HEK293 (cell line): ENCODE measurements at regions not wholly inside any gene's neighbourhood (a gene's known extent, or its start where the extent isn't known, plus 50 kb on each side); places are given as distances from the start of the nearest gene placed in this dataset.

Source experiments
- CTCF ChIA-PET: fragments of 350-600 bp; formaldehyde crosslinking; extraction: SDS; loops from one replicate; lab custom pipeline; 2021; ENCODE audit warnings: antibody characterized with exemption; lab: Yijun Ruan, JAX
- POLR2A ChIA-PET: fragments of 300-600 bp; formaldehyde crosslinking; extraction: SDS; loops from one replicate; lab custom pipeline; 2020; ENCODE audit warnings: antibody characterized with exemption, inconsistent platforms; lab: Yijun Ruan, JAX
- H3K27ac ChIP-seq: fragments of 200-500 bp; sonication (Bioruptor generic); 2 replicates; pipeline ENCODE4 v1.5.1; 2014; ENCODE audit warnings: low read depth, low read length, control low read depth, inconsistent platforms; ENCODE audit errors: extremely low read depth
- H3K36me3 ChIP-seq, 2 experiments: fragments of 200-500 bp in 1 of 2; sonication (Bioruptor generic) in 1 of 2; 1 replicate in 1 of 2; 2 replicates in 1 of 2; pipeline ENCODE4 v1.5.1; 2014 to 2017; ENCODE audit warnings: inconsistent platforms in 2 of 2, low read length in 2 of 2; ENCODE audit not compliant: control insufficient read depth in 2 of 2, insufficient read depth in 1 of 2
- H3K4me1 ChIP-seq: fragments of 200-500 bp; sonication (Bioruptor generic); 2 replicates; pipeline ENCODE4 v1.5.1; 2014; ENCODE audit warnings: mild to moderate bottlenecking, low read length, inconsistent platforms; ENCODE audit not compliant: control insufficient read depth, insufficient read depth
- H3K4me3 ChIP-seq: 2 replicates; pipeline ENCODE4 v1.5.1; 2011; ENCODE audit warnings: low read depth, mild to moderate bottlenecking, control low read depth, low read length, moderate library complexity
- H3K9me3 ChIP-seq: fragments of 200-500 bp; sonication (Bioruptor generic); 2 replicates; pipeline ENCODE4 v1.5.1; 2014; ENCODE audit warnings: low read depth, low read length, inconsistent platforms; ENCODE audit not compliant: control insufficient read depth, insufficient read depth
- BCL11B ChIP-seq: fragments of 450-650 bp; formaldehyde crosslinking; IDR thresholded peaks from 2 replicates; pipeline ENCODE4 v1.5.1; 2016; ENCODE audit warnings: low read depth, missing biosample characterization, missing genetic modification characterization
- GLI4 ChIP-seq: fragments of 450-650 bp; formaldehyde crosslinking; IDR thresholded peaks from 2 replicates; pipeline ENCODE4 v1.5.1; 2016; ENCODE audit warnings: missing biosample characterization, missing genetic modification characterization
- MZF1 ChIP-seq: fragments of 450-650 bp; formaldehyde crosslinking; IDR thresholded peaks from 2 replicates; pipeline ENCODE4 v1.5.1; 2017; ENCODE audit warnings: missing biosample characterization, missing genetic modification characterization, borderline replicate concordance
- PRDM1 ChIP-seq: fragments of 450-650 bp; formaldehyde crosslinking; IDR thresholded peaks from 2 replicates; pipeline ENCODE4; 2016; ENCODE audit warnings: missing biosample characterization, missing genetic modification characterization
- REPIN1 ChIP-seq: fragments of 450-650 bp; formaldehyde crosslinking; IDR thresholded peaks from 2 replicates; pipeline ENCODE4 v1.5.1; 2017; ENCODE audit warnings: missing biosample characterization, missing genetic modification characterization, low read depth
- SCRT1 ChIP-seq: fragments of 450-650 bp; formaldehyde crosslinking; IDR thresholded peaks from 2 replicates; pipeline ENCODE4 v1.5.1; 2016; ENCODE audit warnings: missing biosample characterization, missing genetic modification characterization, borderline replicate concordance
- SCRT2 ChIP-seq: fragments of 450-650 bp; formaldehyde crosslinking; IDR thresholded peaks from 2 replicates; pipeline ENCODE4 v1.5.1; 2016; ENCODE audit warnings: missing biosample characterization, missing genetic modification characterization
- YY2 ChIP-seq: fragments of 450-650 bp; formaldehyde crosslinking; IDR thresholded peaks from 2 replicates; pipeline ENCODE4 v1.5.1; 2016; ENCODE audit warnings: missing biosample characterization, missing genetic modification characterization
- ZBTB48 ChIP-seq: fragments of 450-650 bp; formaldehyde crosslinking; IDR thresholded peaks from 2 replicates; pipeline ENCODE4 v1.5.1; 2016; ENCODE audit warnings: missing biosample characterization, missing genetic modification characterization
- ZBTB8A ChIP-seq: fragments of 450-650 bp; formaldehyde crosslinking; IDR thresholded peaks from 2 replicates; pipeline ENCODE4 v1.5.1; 2016; ENCODE audit warnings: missing biosample characterization, missing genetic modification characterization
- ZFHX2 ChIP-seq: fragments of 450-650 bp; formaldehyde crosslinking; conservative IDR thresholded peaks from 2 replicates; pipeline ENCODE4 v1.5.1; 2016; ENCODE audit warnings: missing biosample characterization, missing genetic modification characterization
- ZFP37 ChIP-seq: fragments of 450-650 bp; formaldehyde crosslinking; IDR thresholded peaks from 2 replicates; pipeline ENCODE4 v1.5.1; 2016; ENCODE audit warnings: missing biosample characterization, missing genetic modification characterization
- ZFP41 ChIP-seq: fragments of 450-650 bp; formaldehyde crosslinking; IDR thresholded peaks from 2 replicates; pipeline ENCODE4 v1.5.1; 2016; ENCODE audit warnings: missing biosample characterization, missing genetic modification characterization, borderline replicate concordance
- ZNF157 ChIP-seq: fragments of 450-650 bp; formaldehyde crosslinking; IDR thresholded peaks from 2 replicates; pipeline ENCODE4 v1.5.1; 2016; ENCODE audit warnings: missing biosample characterization, missing genetic modification characterization
- ZNF174 ChIP-seq: fragments of 450-650 bp; formaldehyde crosslinking; IDR thresholded peaks from 2 replicates; pipeline ENCODE4 v1.5.0; 2017; ENCODE audit warnings: missing biosample characterization, mild to moderate bottlenecking, missing genetic modification characterization
- ZNF23 ChIP-seq: fragments of 450-650 bp; formaldehyde crosslinking; IDR thresholded peaks from 2 replicates; pipeline ENCODE4 v1.5.1; 2016; ENCODE audit warnings: missing biosample characterization, missing genetic modification characterization, borderline replicate concordance
- ZNF391 ChIP-seq: fragments of 450-650 bp; formaldehyde crosslinking; IDR thresholded peaks from 2 replicates; pipeline ENCODE4 v1.5.1; 2016; ENCODE audit warnings: low read depth, missing biosample characterization, missing genetic modification characterization, borderline replicate concordance
- ZNF624 ChIP-seq: fragments of 450-650 bp; formaldehyde crosslinking; IDR thresholded peaks from 2 replicates; pipeline ENCODE4 v1.5.1; 2017; ENCODE audit warnings: missing biosample characterization, missing genetic modification characterization
- ZNF791 ChIP-seq: fragments of 450-650 bp; formaldehyde crosslinking; IDR thresholded peaks from 2 replicates; pipeline ENCODE4 v1.5.1; 2016; ENCODE audit warnings: missing biosample characterization, missing genetic modification characterization
- ZNF792 ChIP-seq: fragments of 450-650 bp; formaldehyde crosslinking; IDR thresholded peaks from 2 replicates; pipeline ENCODE4 v1.5.1; 2016; ENCODE audit warnings: missing biosample characterization, missing genetic modification characterization
- ZNF843 ChIP-seq: fragments of 450-650 bp; formaldehyde crosslinking; IDR thresholded peaks from 2 replicates; pipeline ENCODE4 v1.5.1; 2016; ENCODE audit warnings: missing biosample characterization, missing genetic modification characterization
- TF ChIP-seq, protein P1 (sequence below): fragments of 450-650 bp; formaldehyde crosslinking; IDR thresholded peaks from 2 replicates; pipeline ENCODE4 v1.5.1; 2016; ENCODE audit warnings: missing biosample characterization, missing genetic modification characterization
- TF ChIP-seq, protein P2 (sequence below): fragments of 450-650 bp; formaldehyde crosslinking; IDR thresholded peaks from 2 replicates; pipeline ENCODE4 v1.5.1; 2016; ENCODE audit warnings: missing biosample characterization, missing genetic modification characterization

DNA sequence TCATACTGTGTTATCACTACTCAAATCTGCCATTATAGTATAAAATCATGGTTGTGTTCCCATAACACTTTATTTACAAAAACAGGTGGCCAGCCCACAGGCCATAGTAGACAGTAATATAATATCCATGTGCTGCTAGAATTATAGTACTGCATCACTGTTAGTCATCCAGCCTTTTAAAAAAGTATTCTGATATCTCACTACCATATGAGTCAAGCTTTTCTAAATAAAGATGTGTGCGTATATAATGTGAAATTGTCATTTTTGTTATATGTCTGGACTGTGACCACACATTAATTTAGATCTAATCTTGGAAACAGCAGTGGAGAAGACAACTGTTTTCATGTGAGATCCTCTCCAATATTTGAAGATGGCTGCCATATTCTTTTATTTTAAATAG lies 1049.1 kb upstream of the GOT2 start:
- no peaks in the 10 kb centered on the region for H3K9me3 ChIP-seq
- no peaks in the 10 kb centered on the region for H3K36me3 ChIP-seq
- H3K4me1 ChIP-seq = no peaks in the 10 kb centered on the region
- CTCF ChIA-PET = no interaction called here
- no peak overlapping the region for H3K27ac ChIP-seq
- POLR2A ChIA-PET = no interaction called here
- TF ChIP-seq YY2 = no peak
- TF ChIP-seq SCRT2 (tag by site-specific recombination) = no peak
- no peak for TF ChIP-seq GLI4 (tag by site-specific recombination)
- TF ChIP-seq ZNF624 = no peak
- TF ChIP-seq ZNF391 (tag by site-specific recombination) = no peak
- TF ChIP-seq BCL11B (tag by site-specific recombination) = no peak
- TF ChIP-seq ZNF843 (tag by site-specific recombination) = no peak
- TF ChIP-seq ZNF23 (tag by site-specific recombination) = no peak
- TF ChIP-seq, protein P1, sequence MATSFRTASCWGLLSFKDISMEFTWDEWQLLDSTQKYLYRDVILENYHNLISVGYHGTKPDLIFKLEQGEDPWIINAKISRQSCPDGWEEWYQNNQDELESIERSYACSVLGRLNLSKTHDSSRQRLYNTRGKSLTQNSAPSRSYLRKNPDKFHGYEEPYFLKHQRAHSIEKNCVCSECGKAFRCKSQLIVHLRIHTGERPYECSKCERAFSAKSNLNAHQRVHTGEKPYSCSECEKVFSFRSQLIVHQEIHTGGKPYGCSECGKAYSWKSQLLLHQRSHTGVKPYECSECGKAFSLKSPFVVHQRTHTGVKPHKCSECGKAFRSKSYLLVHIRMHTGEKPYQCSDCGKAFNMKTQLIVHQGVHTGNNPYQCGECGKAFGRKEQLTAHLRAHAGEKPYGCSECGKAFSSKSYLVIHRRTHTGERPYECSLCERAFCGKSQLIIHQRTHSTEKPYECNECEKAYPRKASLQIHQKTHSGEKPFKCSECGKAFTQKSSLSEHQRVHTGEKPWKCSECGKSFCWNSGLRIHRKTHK (tag by site-specific recombination) = no peak
- TF ChIP-seq ZFP37 (tag by site-specific recombination) = no peak
- TF ChIP-seq ZNF792 = no peak
- no peak for TF ChIP-seq ZFP41
- no peak overlapping the region for H3K4me3 ChIP-seq

DNA sequence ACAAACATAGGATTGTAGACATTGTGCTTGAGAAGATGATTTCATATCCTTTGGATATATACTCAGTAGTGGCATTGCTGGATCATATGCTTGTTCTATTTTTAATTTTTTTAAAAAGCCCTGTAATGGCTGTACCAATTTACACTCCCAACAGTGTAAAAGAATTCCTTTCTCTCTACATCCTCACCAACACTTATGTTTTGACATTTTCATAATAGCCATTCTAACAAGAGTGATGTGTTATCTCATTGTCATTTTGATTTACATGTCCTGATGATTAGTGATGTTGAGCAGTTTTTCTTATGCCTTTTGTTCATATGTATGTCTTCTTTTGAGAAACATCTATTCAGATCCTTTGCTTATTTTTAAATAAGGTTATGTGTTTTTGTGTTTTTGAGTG lies 1039.2 kb upstream of the GOT2 start:
- no peaks in the 10 kb centered on the region for H3K36me3 ChIP-seq
- no peak for TF ChIP-seq SCRT1 (tag by site-specific recombination)
- TF ChIP-seq, protein P2, sequence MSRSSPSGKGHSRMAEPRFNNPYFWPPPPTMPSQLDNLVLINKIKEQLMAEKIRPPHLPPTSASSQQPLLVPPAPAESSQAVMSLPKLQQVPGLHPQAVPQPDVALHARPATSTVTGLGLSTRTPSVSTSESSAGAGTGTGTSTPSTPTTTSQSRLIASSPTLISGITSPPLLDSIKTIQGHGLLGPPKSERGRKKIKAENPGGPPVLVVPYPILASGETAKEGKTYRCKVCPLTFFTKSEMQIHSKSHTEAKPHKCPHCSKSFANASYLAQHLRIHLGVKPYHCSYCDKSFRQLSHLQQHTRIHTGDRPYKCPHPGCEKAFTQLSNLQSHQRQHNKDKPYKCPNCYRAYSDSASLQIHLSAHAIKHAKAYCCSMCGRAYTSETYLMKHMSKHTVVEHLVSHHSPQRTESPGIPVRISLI (tag by site-specific recombination) = no peak
- TF ChIP-seq ZFHX2 (tag by site-specific recombination) = no peak
- TF ChIP-seq ZBTB48 (tag by site-specific recombination) = no peak
- H3K4me1 ChIP-seq = no peaks in the 10 kb centered on the region
- ChIA-PET POLR2A (no interaction called here), CTCF (no interaction called here)
- H3K27ac ChIP-seq = no peak overlapping the region
- H3K9me3 ChIP-seq = no peaks in the 10 kb centered on the region
- H3K4me3 ChIP-seq = no peak overlapping the region

DNA sequence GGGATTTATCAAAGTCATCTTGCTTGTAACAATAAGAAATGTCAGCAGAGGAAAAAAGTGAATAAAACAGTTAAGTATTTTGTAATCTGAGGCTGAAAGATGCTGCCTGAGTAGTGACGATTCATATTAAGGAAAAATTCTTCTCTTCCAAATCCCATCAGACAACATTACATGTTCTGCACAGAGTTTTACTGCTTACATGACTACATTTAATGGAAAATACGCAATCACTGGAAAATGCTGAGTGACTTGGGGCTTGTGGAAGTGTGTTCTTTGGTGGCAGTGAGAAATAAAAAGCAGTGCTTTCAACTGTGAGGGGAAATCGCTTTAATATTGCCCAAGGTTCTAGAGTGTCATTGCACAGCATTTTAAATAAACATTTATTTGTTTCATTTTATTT lies 1025.2 kb upstream of the GOT2 start:
- Histone ChIP-seq H3K36me3 (no peaks in the 10 kb centered on the region), H3K27ac (no peak overlapping the region)
- ChIA-PET POLR2A (no interaction called here), CTCF (no interaction called here)
- no peak for TF ChIP-seq REPIN1 (tag by site-specific recombination)
- TF ChIP-seq, all 188 proteins: peak for 0
- no peaks in the 10 kb centered on the region for H3K4me1 ChIP-seq
- no peak overlapping the region for H3K4me3 ChIP-seq
- H3K9me3 ChIP-seq = no peaks in the 10 kb centered on the region

DNA sequence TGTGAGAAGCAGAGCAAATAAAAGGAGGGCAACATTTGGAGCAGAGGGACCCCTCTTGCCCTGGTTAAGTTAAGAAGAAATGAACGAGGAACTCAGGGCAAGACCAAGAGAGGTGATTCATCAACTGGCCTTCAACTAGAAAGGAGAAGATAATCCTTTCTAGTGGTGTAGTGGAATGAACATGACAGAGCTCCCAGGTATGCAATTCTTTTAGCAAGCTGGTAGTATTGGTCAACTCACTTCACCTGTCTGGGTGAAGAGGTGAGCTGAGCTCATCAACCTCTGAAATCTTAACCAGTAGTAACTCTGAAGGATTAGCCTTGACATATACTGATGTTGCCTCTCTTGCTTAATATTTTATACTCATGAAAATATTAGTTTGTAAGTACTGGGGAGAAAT lies 1024.7 kb upstream of the GOT2 start:
- H3K27ac ChIP-seq = no peak overlapping the region
- H3K36me3 ChIP-seq = no peaks in the 10 kb centered on the region
- ChIA-PET CTCF (no interaction called here), POLR2A (no interaction called here)
- no peaks in the 10 kb centered on the region for H3K9me3 ChIP-seq
- TF ChIP-seq MZF1 = no peak
- TF ChIP-seq ZBTB8A (tag by site-specific recombination) = no peak
- TF ChIP-seq ZNF174 (tag by site-specific recombination) = no peak
- TF ChIP-seq PRDM1 (tag by site-specific recombination) = no peak
- no peak for TF ChIP-seq ZNF791 (tag by site-specific recombination)
- TF ChIP-seq ZNF157 (tag by site-specific recombination) = no peak
- no peak overlapping the region for H3K4me3 ChIP-seq
- no peaks in the 10 kb centered on the region for H3K4me1 ChIP-seq
